HCT116 (cell line): ENCODE measurements at regions not wholly inside any gene's neighbourhood (a gene's known extent, or its start where the extent isn't known, plus 50 kb on each side); places are given as distances from the start of the nearest gene placed in this dataset.

ENCODE experiments used
- ATAC-seq: fragments of 200-7000 bp; cut with Tn5 transposase; 2 replicates; pipeline ENCODE4 v1.9.1; 2020; ENCODE audit warnings: mild to moderate bottlenecking, moderate library complexity
- BruUV-seq: library from RNA; stranded (reverse); fragments of 400-500 nt; replicated peaks from 2 replicates; lab custom pipeline; 2021; lab: Mats Ljungman, UMichigan
- CTCF ChIA-PET: fragments of 300-600 bp; sonication (Branson Sonifier 250); formaldehyde crosslinking; loops from one replicate; lab custom pipeline; 2021; ENCODE audit warnings: antibody characterized with exemption; lab: Charles Lee
- POLR2A ChIA-PET: fragments of 300-600, 350-600 bp; sonication (Branson Sonifier 250); formaldehyde crosslinking; loops from one replicate; lab custom pipeline; 2021; ENCODE audit warnings: antibody characterized with exemption; lab: Charles Lee
- RAD21 ChIA-PET, 2 experiments: fragments of 300-600 bp; sonication (Branson Sonifier 250); formaldehyde crosslinking; loops; one replicate each; lab custom pipeline; 2023; ENCODE audit warnings: low total read pairs in 2 of 2; ENCODE audit not compliant: uncharacterized antibody in 2 of 2, unreplicated experiment in 2 of 2, low non-redundant PET in 1 of 2; lab: Charles Lee
- DNase-seq: peaks from one replicate; pipeline ENCODE4 v3.0.0-alpha.2; 2010; ENCODE audit warnings: low read depth, low spot score
- H2AFZ ChIP-seq: fragments of 200-600 bp; shearing (Covaris generic), sonication (generic); 2 replicates; pipeline ENCODE4 v1.6.1; 2017; ENCODE audit warnings: low read depth, mixed run types, mixed read lengths, antibody characterized with exemption, low read length; ENCODE audit not compliant: poor library complexity, severe bottlenecking
- H3K27ac ChIP-seq: 2 replicates; pipeline ENCODE4 v1.5.1; 2012; ENCODE audit warnings: low read depth, low read length
- H3K27me3 ChIP-seq: fragments of 200-600 bp; sonication (generic); 2 replicates; pipeline ENCODE4 v1.6.1; 2016; ENCODE audit warnings: mixed run types, low read length, mixed read lengths; ENCODE audit not compliant: insufficient read depth
- H3K36me3 ChIP-seq, 2 experiments: fragments of 200-500 bp in 1 of 2; fragments of 200-600 bp in 1 of 2; sonication (Bioruptor generic) in 1 of 2; sonication (generic) in 1 of 2; 2 replicates each; pipeline versions ENCODE4 v1.5.1 to v1.6.1; 2014 to 2016; ENCODE audit warnings: low read length in 2 of 2, inconsistent platforms in 1 of 2, mixed read lengths in 1 of 2, mixed run types in 1 of 2; ENCODE audit not compliant: insufficient read depth in 2 of 2, control insufficient read depth in 1 of 2
- H3K4me1 ChIP-seq, 2 experiments: fragments of 200-600 bp in 1 of 2; sonication (generic) in 1 of 2; 2 replicates each; pipeline versions ENCODE4 v1.5.1 to v1.6.1; 2012 to 2017; ENCODE audit warnings: low read length in 2 of 2, inconsistent platforms in 1 of 2, mild to moderate bottlenecking in 1 of 2, mixed read lengths in 1 of 2, mixed run types in 1 of 2, moderate library complexity in 1 of 2; ENCODE audit not compliant: insufficient read depth in 2 of 2, control insufficient read depth in 1 of 2
- H3K4me2 ChIP-seq: fragments of 200-600 bp; sonication (generic); 2 replicates; pipeline ENCODE4 v1.6.1; 2017; ENCODE audit warnings: mixed run types, low read length, mixed read lengths
- H3K4me3 ChIP-seq, 2 experiments: fragments of 200-600 bp in 1 of 2; sonication (generic) in 1 of 2; replicated peaks in 1 of 2; 2 replicates each; pipeline ENCODE4 v1.5.1; 2011 to 2016; ENCODE audit warnings: low read length in 2 of 2, control low read depth in 1 of 2, low read depth in 1 of 2, mild to moderate bottlenecking in 1 of 2, mixed read lengths in 1 of 2, mixed run types in 1 of 2
- H3K79me2 ChIP-seq: fragments of 200-600 bp; sonication (generic); 2 replicates; pipeline ENCODE4 v1.6.1; 2017; ENCODE audit warnings: mild to moderate bottlenecking, mixed run types, low read length, moderate library complexity, mixed read lengths; ENCODE audit not compliant: insufficient read depth
- H3K9ac ChIP-seq: fragments of 200-600 bp; sonication (generic); 2 replicates; pipeline ENCODE4 v1.6.1; 2016; ENCODE audit warnings: low read length, mixed read lengths
- H3K9me2 ChIP-seq: fragments of 200-600 bp; sonication (generic), shearing (Covaris generic); 2 replicates; pipeline ENCODE4 v1.6.1; 2017; ENCODE audit warnings: mixed run types, mild to moderate bottlenecking, moderate library complexity; ENCODE audit not compliant: insufficient read depth
- H3K9me3 ChIP-seq, 2 experiments: fragments of 200-500 bp in 1 of 2; fragments of 200-600 bp in 1 of 2; sonication (Bioruptor generic) in 1 of 2; sonication (generic) in 1 of 2; 2 replicates each; pipeline ENCODE4 v1.6.1; 2014 to 2017; ENCODE audit warnings: low read length in 2 of 2, mixed read lengths in 2 of 2, inconsistent platforms in 1 of 2, low read depth in 1 of 2, mild to moderate bottlenecking in 1 of 2, mixed run types in 1 of 2, moderate library complexity in 1 of 2; ENCODE audit not compliant: control insufficient read depth in 1 of 2, insufficient read depth in 1 of 2
- H4K20me1 ChIP-seq: fragments of 200-600 bp; sonication (generic), shearing (Covaris generic); 2 replicates; pipeline ENCODE4 v1.6.1; 2017; ENCODE audit warnings: mixed run types, mild to moderate bottlenecking, moderate library complexity; ENCODE audit not compliant: insufficient read depth
- CBX3 ChIP-seq: IDR thresholded peaks from 2 replicates; pipeline ENCODE4 v1.6.1; 2012; ENCODE audit warnings: low read depth
- CEBPB ChIP-seq: IDR thresholded peaks from 2 replicates; pipeline ENCODE4 v1.6.1; 2012; ENCODE audit warnings: low read depth
- EGR1 ChIP-seq: IDR thresholded peaks from 2 replicates; pipeline ENCODE4 v1.6.1; 2012; ENCODE audit warnings: low read depth
- ELF1 ChIP-seq: IDR thresholded peaks from 2 replicates; pipeline ENCODE4 v1.6.1; 2012; ENCODE audit warnings: low read depth, borderline replicate concordance
- EZH2 ChIP-seq: fragments of 200-600 bp; sonication (generic); IDR thresholded peaks from 2 replicates; pipeline ENCODE4 v1.6.1; 2017; ENCODE audit warnings: antibody characterized with exemption, mixed run types
- EZH2phosphoT487 ChIP-seq: fragments of 200-600 bp; IDR thresholded peaks from 2 replicates; pipeline ENCODE4 v1.6.1; 2018; ENCODE audit warnings: antibody characterized with exemption, borderline replicate concordance
- FOSL1 ChIP-seq: IDR thresholded peaks from 2 replicates; pipeline ENCODE4 v1.6.1; 2012; ENCODE audit warnings: low read depth
- JUND ChIP-seq: IDR thresholded peaks from 2 replicates; pipeline ENCODE4 v1.6.1; 2012
- MAX ChIP-seq: IDR thresholded peaks from 2 replicates; pipeline ENCODE4 v1.6.1; 2012
- POLR2A ChIP-seq: IDR thresholded peaks from 2 replicates; pipeline ENCODE4 v1.7.0; 2011; ENCODE audit warnings: borderline replicate concordance; ENCODE audit not compliant: insufficient read depth, insufficient read length; ENCODE audit errors: extremely low read depth
- POLR2AphosphoS5 ChIP-seq: IDR thresholded peaks from 2 replicates; pipeline ENCODE4 v1.6.1; 2011; ENCODE audit warnings: mild to moderate bottlenecking, low read depth, low read length, moderate library complexity
- REST ChIP-seq: IDR thresholded peaks from 2 replicates; pipeline ENCODE4 v1.6.1; 2012; ENCODE audit warnings: low read depth
- SIN3A ChIP-seq: IDR thresholded peaks from 2 replicates; pipeline ENCODE4 v1.6.1; 2012; ENCODE audit warnings: low read depth
- SRF ChIP-seq: IDR thresholded peaks from 2 replicates; pipeline ENCODE4 v1.6.1; 2012; ENCODE audit warnings: low read depth
- TCF7L2 ChIP-seq: IDR thresholded peaks from 2 replicates; pipeline ENCODE4 v1.7.0; 2011; ENCODE audit warnings: borderline replicate concordance, inconsistent platforms; ENCODE audit not compliant: insufficient read depth, insufficient read length; ENCODE audit errors: extremely low read depth
- YY1 ChIP-seq: IDR thresholded peaks from 2 replicates; pipeline ENCODE4 v1.6.1; 2011; ENCODE audit warnings: low read length, low read depth, moderate library complexity, mild to moderate bottlenecking; ENCODE audit not compliant: insufficient replicate concordance; ENCODE audit errors: extremely low read depth
- ZBTB33 ChIP-seq: IDR thresholded peaks from 2 replicates; pipeline ENCODE4 v1.6.1; 2011; ENCODE audit warnings: mild to moderate bottlenecking, low read length, moderate library complexity; ENCODE audit not compliant: insufficient replicate concordance; ENCODE audit errors: extremely low read depth
- ZFX ChIP-seq: fragments of 450-650 bp; IDR thresholded peaks from 2 replicates; pipeline ENCODE4 v1.6.1; 2017
- ZNF274 ChIP-seq: fragments of 200-500 bp; sonication (Bioruptor generic); IDR thresholded peaks from 2 replicates; pipeline ENCODE4 v1.6.1; 2014; ENCODE audit warnings: mild to moderate bottlenecking, low read depth, low read length, inconsistent platforms
- intact Hi-C: fragments of 100-400 bp; cut with micrococcal nuclease; formaldehyde crosslinking; loops from 2 replicates; pipeline ENCODE4 v1.10.0; 2022

- no peaks in the 10 kb centered on the region for H3K27me3 ChIP-seq
- no peak overlapping the region for H2AFZ ChIP-seq
- ATAC-seq (no peak), DNase-seq (no peak)
- TF ChIP-seq REST (no peak), ELF1 (no peak), EZH2 (no peak), FOSL1 (no peak), TCF7L2 (no peak), ZBTB33 (no peak), POLR2AphosphoS5 (no peak), CEBPB (no peak), POLR2A (no peak), JUND (no peak), MAX (no peak), ZFX (no peak), SIN3A (no peak), EZH2phosphoT487 (no peak), YY1 (no peak), SRF (no peak), EGR1 (no peak), CBX3 (no peak), ZNF274 (no peak)
- ChIA-PET RAD21 (no interaction called here), POLR2A (no interaction called here), CTCF (no interaction called here)
- H4K20me1 ChIP-seq = no peaks in the 10 kb centered on the region
- intact Hi-C loops = no loop called here
- no peaks in the 10 kb centered on the region for H3K4me1 ChIP-seq
- H3K79me2 ChIP-seq = no peaks in the 10 kb centered on the region
- BruUV-seq = no TSS peak
- H3K9me3 ChIP-seq = peaks cover 3 to 16% of the 10 kb centered on the region in 2 experiments; a peak in 2 of 4 replicates
- no peak overlapping the region for H3K27ac ChIP-seq
- H3K4me2 ChIP-seq = no peak overlapping the region
- H3K9ac ChIP-seq = no peak overlapping the region
- no peaks in the 10 kb centered on the region for H3K9me2 ChIP-seq
- H3K4me3 ChIP-seq = no peak overlapping the region
- H3K36me3 ChIP-seq = no peaks in the 10 kb centered on the region
Measured at GRCh38 chr7:69182596-69183467, 415.4 kb upstream of the AUTS2 start.
